ENCODE measurements at regions not wholly inside any gene's neighbourhood (a gene's known extent, or its start where the extent isn't known, plus 50 kb on each side); places are given as distances from the start of the nearest gene placed in this dataset.
"Not testable (repeated sequence)": the region's sequence is repeated elsewhere in the genome, so short reads cannot be mapped to it uniquely, and the experiment has no call there.

DNA sequence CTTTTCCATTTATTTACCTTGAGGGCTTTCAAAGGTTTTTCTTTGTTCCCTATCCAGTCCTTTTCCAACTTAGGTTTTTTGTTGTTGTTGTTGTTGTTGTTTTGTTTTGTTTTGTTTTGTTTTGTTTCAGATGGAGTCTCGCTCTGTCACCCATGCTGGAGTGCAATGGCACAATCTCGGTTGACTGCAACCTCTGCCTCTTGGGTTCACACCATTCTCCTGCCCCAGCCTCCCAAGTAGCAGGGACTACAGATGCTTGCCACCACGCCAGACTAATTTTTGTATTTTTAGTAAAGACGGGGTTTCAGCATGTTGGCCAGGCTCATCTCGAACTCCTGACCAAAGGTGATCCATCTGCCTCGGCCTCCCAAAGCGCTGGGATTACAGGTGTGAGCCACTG is 2906.0 kb downstream of the RPIA start:
- TF ChIP-seq, protein P1, sequence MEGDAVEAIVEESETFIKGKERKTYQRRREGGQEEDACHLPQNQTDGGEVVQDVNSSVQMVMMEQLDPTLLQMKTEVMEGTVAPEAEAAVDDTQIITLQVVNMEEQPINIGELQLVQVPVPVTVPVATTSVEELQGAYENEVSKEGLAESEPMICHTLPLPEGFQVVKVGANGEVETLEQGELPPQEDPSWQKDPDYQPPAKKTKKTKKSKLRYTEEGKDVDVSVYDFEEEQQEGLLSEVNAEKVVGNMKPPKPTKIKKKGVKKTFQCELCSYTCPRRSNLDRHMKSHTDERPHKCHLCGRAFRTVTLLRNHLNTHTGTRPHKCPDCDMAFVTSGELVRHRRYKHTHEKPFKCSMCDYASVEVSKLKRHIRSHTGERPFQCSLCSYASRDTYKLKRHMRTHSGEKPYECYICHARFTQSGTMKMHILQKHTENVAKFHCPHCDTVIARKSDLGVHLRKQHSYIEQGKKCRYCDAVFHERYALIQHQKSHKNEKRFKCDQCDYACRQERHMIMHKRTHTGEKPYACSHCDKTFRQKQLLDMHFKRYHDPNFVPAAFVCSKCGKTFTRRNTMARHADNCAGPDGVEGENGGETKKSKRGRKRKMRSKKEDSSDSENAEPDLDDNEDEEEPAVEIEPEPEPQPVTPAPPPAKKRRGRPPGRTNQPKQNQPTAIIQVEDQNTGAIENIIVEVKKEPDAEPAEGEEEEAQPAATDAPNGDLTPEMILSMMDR (conservative IDR thresholded peaks at IDR 0.05), result not testable (repeated sequence)
- not testable (repeated sequence) for TF ChIP-seq EZH2 (IDR thresholded peaks at IDR 0.05; ENCODE audit: low read depth)
